HPDE6-E6E7 (cell line): ENCODE measurements at regions not wholly inside any gene's neighbourhood (a gene's known extent, or its start where the extent isn't known, plus 50 kb on each side); places are given as distances from the start of the nearest gene placed in this dataset.

Experiments used
- DNase-seq: peaks from one replicate; pipeline ENCODE4 v3.0.0; 2011; ENCODE audit warnings: missing footprints; ENCODE audit errors: extremely low spot score

DNA sequence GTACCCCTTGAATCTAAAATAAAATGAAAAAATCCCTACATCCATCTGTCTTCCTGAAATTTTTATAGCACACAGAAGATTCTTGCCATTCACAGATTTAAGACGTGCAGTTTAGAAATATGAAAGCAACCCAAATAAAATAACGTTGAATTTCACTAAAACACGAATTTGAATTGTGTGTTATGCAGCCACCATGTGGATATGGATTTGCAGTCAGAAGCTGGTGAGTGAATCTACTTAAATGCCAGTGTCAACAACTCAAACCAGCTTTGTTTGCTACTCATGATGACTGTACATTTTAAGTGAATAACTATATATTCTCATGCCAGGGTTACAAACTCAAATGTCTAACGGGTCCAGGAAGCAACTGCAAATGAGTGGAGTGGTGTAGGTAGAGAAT, 173.0 kb upstream of the HAND2 start:
- no peak for DNase-seq

DNA sequence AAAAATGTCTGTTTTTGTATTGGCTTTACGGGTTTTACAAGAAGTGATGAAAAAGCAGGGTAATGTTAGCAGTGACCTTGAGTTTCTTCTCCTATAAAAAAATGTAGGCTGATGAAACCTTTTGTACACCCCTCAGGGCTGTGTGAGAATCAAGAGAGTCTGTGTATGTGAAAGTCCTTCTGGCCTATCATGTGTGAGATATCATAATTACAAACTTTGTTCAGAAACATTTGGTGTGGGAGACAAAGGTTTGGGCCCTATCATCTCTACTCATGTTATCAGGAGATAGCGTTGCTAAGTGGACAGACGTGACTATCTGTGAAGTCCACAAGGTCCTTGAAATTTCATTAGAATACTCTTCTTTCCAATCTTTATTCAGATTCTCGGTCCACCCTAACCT, 170.6 kb upstream of the HAND2 start:
- DNase-seq: no peak

DNA sequence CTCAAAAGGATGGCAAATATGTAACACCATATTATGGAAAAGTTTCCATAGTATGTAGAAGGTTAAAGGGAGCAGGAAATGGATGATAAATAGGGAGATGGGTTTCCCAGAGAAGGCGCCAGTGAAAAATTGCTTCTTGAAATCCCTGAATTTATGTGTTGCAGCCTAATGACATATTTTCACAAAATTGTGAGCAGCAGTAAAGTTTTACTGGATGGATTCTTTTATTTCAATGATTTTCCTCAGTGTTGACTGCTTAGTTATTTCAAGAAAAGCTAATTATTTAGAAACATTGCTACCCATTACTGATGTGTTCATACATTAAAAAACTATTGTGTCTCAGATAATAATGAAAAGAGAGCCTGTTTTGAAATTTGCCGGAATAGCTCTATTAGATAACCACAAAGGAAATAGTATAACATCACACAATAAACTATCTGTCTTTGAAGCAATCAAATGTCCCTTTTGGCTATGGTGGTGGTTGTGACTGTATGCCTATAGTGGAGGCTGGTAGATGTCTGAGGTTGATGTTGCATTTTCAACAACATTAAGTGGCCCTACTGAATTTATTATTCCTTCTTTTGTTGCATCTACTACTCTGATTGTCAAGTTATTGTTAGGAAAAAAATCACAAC, 169.9 kb upstream of the HAND2 start:
- DNase-seq: no peak

DNA sequence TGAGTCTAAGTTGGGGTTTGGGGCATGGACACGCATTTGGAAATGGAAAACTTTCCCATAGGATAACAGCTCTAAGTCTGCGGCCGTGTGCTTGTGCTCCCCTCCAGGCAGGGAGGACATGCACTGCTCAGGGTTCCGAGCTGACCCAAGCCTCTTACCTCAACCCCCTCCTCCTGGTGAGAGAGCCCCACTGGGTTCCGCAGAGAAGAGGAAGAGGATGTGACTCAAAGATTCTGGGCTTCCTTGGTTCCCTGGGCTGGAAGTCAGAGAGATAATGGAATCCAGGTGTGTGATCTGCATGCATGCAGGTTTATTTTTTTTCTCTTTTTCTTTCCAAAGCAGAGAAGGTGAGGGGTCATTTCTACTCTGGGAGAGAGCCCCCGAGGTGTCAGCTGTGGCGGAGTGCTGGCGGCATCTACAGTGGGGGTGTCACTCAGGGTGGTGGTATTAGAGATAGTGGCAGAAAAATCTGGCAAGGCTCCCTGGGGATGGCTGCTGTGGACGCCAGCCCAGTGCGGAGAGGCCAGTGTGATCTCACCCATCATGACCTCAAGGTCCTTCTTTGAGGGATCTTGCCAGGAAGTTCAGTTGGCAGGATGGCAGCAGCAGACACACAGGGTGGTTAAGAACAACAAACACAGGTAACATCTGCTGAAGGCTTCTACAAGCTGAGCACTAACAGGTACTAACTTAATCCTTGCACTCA, 168.7 kb upstream of the HAND2 start:
- no peak for DNase-seq

DNA sequence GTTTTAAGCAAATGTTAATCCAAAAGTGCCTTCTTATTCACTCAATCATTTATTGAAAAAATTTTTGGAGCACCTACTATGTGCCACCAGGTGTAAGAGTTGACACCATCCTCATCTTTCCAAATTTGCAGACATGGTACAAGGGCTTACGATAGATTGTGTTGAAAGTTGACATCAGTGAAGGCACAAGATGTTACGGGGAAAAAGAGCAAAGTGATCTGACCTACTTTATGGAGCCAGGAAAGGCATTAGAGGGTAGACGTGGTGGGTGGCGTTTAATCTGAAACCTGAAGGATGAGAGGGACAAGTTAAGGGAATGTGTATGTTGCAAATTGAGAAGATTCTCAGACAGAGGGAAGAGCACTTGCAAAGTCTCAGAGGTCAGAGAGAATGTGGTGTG, 167.8 kb upstream of the HAND2 start:
- DNase-seq: no peak

DNA sequence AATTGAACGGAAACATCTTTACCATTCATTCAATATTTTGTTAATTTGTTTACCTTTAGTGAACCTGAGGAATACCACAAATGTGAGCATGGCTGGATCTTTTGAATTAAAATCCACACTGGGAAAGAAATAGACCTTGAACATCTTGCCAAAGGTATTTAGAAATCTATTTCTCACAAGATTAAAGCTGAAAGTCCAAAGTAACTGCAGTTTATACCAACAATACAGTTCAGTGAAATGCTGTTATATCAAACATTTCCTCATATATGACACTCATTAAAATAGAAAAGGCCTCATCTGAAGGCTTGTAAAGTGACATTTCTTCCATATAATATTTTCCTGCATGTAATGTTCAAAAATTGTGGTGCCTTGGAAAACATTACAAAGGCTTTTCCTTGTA, 166.5 kb upstream of the HAND2 start:
- DNase-seq: no peak

DNA sequence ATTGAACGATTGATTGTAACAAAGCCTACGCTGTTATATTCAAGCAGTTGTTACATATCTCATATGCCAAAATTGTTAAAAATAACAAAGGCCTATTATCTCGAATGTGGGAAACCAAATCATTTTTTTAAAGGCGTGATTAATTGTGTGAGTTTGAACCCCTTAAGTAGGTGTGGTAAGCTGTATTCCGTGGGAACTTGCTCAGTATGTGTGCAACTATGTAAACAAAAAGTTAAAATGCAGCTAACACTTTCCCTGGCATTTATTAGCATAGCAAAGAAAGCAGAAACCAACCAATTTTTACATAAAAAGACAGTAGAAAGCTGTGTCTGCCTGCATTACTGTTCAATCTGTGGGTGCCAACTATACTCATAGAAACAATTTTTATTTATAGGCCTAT, 166.0 kb upstream of the HAND2 start:
- DNase-seq: no peak

DNA sequence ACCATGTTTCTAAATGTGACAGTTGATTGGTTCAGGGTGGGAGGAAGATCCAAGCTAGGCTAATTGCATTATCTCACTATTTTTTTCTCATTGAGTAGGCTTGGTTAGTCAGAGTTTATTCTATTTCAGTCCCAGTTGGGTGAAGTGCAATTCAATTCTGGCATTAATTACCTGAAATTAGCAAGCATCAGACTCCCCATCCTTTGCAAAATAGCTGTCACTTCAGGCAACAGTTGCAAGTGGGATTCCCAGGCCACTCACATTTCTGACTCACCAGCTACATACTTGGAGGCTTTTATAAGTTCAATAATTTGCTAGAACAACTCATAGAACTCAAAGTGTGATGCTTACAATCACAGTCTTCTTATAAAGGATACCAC, 155.8 kb upstream of the HAND2 start:
- DNase-seq: no peak

DNA sequence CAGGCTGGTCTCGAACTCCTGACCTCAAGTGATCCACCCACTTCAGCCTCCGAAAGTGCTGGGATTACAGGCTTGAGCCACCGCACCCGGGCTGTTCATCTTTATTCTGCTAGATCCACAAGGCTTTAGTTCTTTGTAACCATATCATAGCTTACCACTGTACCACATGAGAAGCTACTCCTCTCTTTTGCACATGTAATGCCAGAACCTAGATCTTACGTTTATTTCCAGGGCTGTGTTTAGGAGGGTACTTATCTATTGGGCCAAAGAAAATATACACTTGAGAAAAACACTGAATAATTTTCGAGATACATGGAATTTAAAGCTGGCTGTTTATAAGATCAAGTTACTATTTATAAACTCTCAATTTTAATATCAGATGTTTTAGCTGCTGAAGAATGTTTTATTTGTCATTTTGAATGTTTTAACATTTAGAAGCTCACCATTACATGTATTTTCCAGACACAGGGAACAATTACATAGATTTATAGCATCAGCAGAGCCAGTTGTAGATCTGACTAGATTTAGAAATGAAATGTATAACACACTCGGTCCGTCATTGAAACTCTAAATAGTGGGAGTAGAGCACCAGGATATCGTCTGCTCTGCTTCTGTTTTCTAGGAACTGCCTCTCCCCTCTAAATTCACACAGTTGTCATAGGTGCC, 155.3 kb upstream of the HAND2 start:
- no peak for DNase-seq

DNA sequence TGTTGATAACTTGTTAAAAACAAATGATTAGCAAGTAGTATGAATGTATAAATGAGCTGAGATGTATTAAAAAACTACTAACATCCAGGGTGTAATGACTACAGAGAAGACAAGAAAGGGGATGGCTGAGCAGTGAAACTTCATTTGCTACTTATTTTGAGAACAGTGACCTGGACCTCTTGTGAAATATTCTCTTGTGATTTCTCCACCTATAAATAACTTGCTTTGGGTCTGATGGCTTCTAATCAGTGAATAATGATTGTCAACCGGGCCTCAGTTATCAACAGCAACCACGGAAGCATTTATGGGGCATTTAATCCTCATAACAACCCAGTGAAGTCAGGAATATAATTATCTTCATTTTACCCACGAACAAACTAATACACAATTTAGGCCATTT, 154.2 kb upstream of the HAND2 start:
- no peak for DNase-seq

DNA sequence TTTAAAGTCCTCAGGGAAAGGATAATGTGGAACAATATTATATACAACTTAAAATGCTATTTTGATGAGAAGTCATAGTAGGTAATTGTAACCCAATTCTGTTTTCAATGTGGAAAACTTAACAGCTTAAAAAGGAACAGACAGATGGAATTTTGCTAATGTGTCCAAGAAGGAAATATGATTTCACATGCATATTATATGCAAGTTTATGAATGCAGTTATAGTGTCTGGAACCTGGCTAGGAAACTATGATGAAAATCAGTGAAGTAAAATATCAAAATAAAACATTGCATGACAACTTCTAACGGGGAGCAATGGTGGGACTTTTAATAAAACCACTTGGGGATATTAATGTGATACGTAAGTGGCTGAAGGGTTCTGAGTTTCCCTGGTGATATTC, 152.6 kb upstream of the HAND2 start:
- DNase-seq: no peak

DNA sequence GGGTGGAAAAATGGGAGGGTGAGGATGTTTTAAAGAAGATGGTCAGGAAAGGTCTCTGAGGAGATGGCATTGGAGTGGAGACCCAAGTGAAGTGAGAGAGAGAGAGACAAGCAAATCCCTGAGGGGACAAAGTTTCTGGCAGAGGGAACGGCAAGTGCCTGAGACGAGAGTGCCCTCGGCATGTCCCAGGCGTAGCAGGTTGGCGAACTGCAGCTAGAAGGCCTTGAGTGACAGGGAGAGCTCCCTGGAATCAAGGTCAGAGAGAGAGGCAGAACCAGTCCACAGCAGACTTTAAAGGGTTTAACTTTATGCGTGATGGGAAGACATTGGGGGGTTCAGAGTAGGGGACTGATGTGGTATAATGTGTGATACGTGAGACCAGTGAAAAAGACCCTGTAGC, 150.2 kb upstream of the HAND2 start:
- DNase-seq: no peak

DNA sequence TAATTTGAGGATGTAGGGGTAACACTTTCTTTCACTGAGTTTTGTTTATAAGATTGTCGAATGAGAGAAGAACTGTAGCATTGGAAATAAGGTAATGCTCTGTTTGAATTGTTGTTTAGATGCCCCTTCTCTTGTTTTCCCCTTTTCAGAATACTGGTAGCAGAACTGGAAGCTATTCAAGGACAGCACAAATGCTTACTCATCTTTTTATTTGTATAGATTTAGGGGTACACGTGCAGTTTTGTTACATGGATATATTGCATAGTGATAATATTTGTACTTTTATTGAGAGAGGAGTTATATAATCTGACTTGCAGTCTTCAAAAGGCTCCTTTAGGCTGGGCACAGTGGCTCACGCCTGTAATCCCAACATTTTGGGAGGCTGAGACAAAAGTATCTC, 145.4 kb upstream of the HAND2 start:
- no peak for DNase-seq

DNA sequence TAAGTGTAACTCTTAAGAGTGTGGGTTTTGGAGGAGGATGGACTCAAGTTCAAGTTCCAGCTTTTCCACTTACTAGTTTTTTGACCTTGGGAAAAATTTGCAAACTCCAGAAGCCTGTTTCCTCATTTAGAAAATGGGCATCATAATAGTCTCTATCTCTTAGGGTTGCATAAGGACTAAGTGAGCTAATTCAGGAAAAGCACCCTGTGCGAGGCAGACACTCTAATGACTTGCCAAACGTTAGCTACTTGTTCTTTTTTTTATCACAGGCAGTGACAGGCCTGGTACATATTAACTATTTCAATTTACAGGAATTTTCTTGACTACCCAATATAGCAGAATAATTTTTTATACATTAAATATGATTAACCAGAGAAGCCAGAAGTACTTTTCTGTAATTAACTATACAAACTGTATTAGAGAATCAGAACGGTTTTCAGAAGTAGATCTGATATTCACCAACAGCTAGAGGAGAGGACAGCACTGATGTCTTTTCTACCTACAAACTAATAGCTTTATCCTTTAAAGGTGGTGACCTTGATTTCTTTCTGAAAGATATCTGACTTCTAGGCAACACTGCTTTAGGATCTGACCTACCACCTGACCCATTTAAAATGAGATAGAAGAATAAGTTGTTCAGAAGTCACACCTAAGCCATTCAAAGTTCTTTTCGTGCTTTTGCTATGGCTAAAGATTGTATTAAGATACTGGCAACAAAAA, 139.6 kb upstream of the HAND2 start:
- DNase-seq: no peak

DNA sequence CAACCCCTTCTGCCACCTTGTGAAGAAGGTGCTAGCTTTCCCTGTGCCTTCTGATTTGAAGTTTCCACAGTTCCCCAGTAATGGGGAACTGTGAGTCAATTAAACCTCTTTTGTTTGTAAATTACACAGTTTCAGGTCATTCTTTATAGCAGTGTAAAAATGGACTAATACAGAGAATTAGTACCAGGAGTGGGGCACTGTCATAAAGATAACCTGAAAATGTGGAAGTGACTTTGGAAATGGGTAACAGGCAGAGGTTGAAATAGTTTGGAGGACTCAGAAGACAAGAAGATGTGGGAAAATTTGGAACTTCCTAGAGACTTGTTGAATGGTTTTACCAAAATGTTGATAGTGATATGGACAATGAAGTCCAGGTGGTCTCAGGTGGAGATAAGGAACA, 131.0 kb upstream of the HAND2 start:
- no peak for DNase-seq

DNA sequence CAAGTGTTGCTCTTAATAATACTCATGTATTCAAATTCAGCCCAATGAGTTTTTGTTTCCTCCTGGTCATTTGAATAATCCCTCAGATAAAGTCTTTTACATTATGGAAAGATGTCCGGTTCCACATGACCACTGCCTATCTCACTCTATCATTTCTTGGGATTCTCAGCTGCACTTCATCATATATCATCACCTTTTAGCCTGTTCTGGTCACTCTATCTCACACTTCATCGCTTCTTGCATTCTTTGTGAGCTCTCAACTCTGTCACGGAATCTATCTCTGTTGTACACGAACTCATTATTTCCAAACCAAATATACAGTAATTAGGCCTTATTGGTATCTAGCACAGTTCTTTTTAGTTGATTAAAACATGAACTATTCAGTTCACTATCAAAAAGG, 126.9 kb upstream of the HAND2 start:
- no peak for DNase-seq

DNA sequence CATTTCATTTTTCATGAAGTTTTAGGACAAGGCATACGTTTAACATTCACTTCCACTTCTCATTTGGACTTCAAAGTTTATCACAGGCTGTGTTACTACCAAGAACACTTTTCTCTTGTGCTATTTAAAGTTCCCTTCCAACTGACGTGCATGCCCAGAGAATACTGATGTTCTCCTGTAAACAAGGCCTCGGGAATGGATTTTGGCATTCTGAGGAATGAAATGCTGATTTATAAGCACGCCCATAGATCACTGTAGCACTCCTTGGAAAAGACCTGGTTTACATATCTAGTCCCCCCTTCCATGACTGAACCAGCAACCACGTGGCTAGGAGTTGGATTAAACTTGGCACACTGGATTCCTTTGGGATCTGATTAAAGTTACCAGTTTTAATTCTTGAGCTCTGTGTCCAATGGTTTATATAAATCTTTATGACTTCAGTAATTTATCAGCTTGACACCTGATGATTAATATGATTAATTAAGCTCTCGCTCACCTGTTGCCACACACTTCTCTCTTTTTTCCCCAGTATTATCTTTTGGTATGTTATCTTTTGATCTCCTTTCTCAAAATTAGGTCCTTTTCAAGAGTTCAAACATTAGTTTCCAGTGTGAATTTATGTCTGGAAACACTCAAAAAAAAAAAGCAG, 122.4 kb upstream of the HAND2 start:
- no peak for DNase-seq

DNA sequence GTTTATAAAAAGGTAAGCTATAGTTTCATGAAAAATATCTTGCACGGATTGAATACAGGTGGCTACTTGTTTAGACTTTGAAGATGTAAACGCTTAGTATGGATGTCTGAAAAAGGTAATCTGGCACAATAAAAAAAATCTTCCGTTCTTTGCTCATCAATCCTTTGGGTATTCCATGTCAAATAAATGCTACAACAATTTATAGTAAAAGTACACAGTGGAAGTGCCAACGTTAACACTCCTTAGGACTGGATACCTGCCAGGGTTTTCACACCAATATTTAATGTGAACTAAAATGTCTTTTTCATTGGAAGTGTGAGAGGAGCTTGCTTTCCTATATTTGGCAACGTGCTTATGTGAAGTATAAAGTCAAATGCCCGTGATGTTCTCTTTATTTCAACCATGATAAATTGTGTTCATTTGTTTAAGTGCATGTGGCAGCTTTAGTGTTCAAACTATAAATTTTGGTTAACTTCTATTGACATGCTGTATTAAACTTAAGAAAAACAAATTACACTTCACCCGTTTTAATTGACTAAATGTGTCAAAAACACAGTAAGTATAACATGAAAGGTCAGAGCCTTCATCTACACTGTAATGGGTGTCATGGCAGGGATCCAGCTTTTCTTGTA, 121.7 kb upstream of the HAND2 start:
- no peak for DNase-seq

DNA sequence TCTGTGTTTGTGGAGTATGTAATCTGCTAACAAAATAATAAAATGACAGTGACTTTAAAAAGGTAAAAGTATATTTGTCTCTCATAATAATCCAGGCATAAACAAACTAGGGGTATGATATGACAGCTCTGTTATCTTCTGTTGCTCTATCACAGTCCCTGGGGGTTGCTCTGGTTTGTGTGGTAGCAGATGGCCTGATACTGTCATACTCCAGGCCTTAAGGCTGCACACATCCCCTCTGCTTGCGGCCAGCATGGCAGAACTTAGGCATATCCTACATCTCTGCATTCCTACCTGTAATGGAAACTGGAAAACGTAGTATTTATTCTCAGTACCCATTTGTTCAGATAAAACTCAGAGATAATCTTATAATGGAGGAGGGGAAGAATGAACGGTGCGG, 117.9 kb upstream of the HAND2 start:
- no peak for DNase-seq

DNA sequence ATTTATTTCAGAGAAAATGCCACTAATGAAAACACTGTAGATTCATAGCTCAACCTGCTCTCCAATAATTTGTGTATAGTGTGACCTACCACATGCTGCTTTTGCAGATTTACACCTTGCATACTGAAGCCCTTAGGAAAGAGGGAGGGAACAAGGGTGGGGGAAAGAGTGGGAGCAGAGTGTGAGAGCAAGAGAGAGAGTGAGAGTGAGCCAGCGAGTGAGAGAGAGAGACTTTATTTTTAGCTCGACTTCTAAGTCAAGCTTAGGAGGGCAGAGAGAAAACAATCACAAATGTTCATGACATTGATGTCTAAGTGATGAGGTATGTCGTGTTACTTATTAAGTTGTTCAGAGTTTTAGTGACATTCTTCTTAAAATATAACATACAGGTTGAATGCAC, 112.5 kb upstream of the HAND2 start:
- no peak for DNase-seq

DNA sequence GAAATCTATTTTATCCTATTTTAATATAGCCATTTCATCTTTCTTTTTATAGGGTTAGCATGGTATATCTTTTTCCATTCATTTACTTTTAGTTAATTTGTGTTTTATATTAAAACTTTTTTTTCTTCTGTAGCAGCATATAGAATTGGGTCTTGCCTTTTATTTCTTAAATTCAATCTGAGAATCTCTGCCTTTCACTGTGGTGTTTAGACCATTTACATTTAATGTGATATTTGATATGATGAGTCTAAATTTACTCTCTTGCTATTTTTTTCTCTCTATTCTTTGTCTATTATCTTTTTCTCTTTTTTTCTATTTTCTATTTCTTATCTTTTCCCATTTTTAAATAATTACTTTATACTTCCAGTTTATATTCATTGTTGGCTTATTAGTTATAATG, 105.4 kb upstream of the HAND2 start:
- no peak for DNase-seq

DNA sequence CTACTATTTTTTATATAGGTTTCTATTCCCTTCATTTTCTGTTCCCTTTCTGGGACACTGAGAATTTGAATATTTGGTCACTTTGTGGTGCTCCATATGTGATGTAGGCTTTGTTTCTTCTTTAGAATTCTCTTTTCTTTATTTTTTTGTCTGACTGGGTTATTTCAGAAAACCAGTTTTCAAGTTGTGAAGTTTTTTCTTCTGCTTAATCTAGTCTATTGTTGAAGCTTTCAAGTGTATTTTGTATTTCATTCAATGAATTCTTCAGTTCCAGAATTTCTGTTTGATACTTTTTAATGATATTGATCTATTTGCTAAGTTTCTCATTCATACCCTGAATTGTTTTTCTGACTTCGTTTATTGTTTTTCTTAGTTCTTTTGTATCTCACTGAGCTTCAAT, 96.2 kb upstream of the HAND2 start:
- DNase-seq: no peak
